Cardiac septum (tissue), 1 donor: ENCODE measurements at regions not wholly inside any gene's neighbourhood (a gene's known extent, or its start where the extent isn't known, plus 50 kb on each side); places are given as distances from the start of the nearest gene placed in this dataset.

Experiments
- DNase-seq: peaks from one replicate; pipeline ENCODE4 v3.0.0-alpha.2; 2020; ENCODE audit warnings: low spot score
- intact Hi-C: fragments of 100-400 bp; cut with DNase I; formaldehyde crosslinking; loops from one replicate; pipeline ENCODE4 v1.14.0; 2022
- donor health status: DM: no; HTN: no; CAD: no.

GRCh38 chr16:87074641-87075318 lies 242.4 kb downstream of the C16orf95 start:
- DNase-seq, result no peak
- intact Hi-C loops, result no loop called here

- intact Hi-C loops, result no loop called here
Observed at GRCh38 chr16:87075319-87075860, 241.8 kb downstream of the C16orf95 start.

GRCh38 chr16:87076331-87076949 lies 240.8 kb downstream of the C16orf95 start:
- intact Hi-C loops, result no loop called here
- no peak for DNase-seq

More at GRCh38 chr16:87075319-87075860, 241.8 kb downstream of the C16orf95 start:
- no peak for DNase-seq

GRCh38 chr16:87076950-87077749 lies 240.0 kb downstream of the C16orf95 start:
- intact Hi-C loops, result no loop called here
- DNase-seq, result peak; percentile 82

GRCh38 chr16:87077750-87078127 lies 239.5 kb downstream of the C16orf95 start:
- DNase-seq, result no peak
- intact Hi-C loops, result no loop called here

- no peak for DNase-seq
- intact Hi-C loops, result no loop called here
Observed at GRCh38 chr16:87080571-87081167, 236.5 kb downstream of the C16orf95 start.

- DNase-seq, result no peak
- intact Hi-C loops, result no loop called here
Observed at GRCh38 chr16:87085441-87085840, 231.8 kb downstream of the C16orf95 start.

- no peak for DNase-seq
- intact Hi-C loops, result no loop called here
Observed at GRCh38 chr16:87086156-87086555, 231.0 kb downstream of the C16orf95 start.

- intact Hi-C loops, result no loop called here
- DNase-seq, result no peak
Observed at GRCh38 chr16:87086575-87086974, 230.6 kb downstream of the C16orf95 start.

GRCh38 chr16:87092958-87093357 lies 224.2 kb downstream of the C16orf95 start:
- intact Hi-C loops, result no loop called here
- DNase-seq, result no peak

GRCh38 chr16:87093804-87094555 lies 223.2 kb downstream of the C16orf95 start:
- no peak for DNase-seq
- intact Hi-C loops, result no loop called here

GRCh38 chr16:87094556-87094865 lies 222.7 kb downstream of the C16orf95 start:
- intact Hi-C loops, result no loop called here
- DNase-seq, result no peak

- DNase-seq, result no peak
- intact Hi-C loops, result no loop called here
Observed at GRCh38 chr16:87095271-87095670, 221.9 kb downstream of the C16orf95 start.

GRCh38 chr16:87096746-87097333 lies 220.4 kb downstream of the C16orf95 start:
- intact Hi-C loops, result no loop called here

GRCh38 chr16:87098361-87098760 lies 218.8 kb downstream of the C16orf95 start:
- DNase-seq, result no peak
- intact Hi-C loops, result no loop called here

More at GRCh38 chr16:87096746-87097333, 220.4 kb downstream of the C16orf95 start:
- no peak for DNase-seq

GRCh38 chr16:87098976-87099720 lies 218.0 kb downstream of the C16orf95 start:
- no peak for DNase-seq

GRCh38 chr16:87100306-87101058 lies 216.7 kb downstream of the C16orf95 start:
- no peak for DNase-seq
- intact Hi-C loops, result no loop called here

More at GRCh38 chr16:87098976-87099720, 218.0 kb downstream of the C16orf95 start:
- intact Hi-C loops, result no loop called here

GRCh38 chr16:87101903-87102302 lies 215.3 kb downstream of the C16orf95 start:
- intact Hi-C loops, result no loop called here
- DNase-seq, result no peak
